ENCODE measurements at regions not wholly inside any gene's neighbourhood (a gene's known extent, or its start where the extent isn't known, plus 50 kb on each side); places are given as distances from the start of the nearest gene placed in this dataset.
"Not testable (repeated sequence)": the region's sequence is repeated elsewhere in the genome, so short reads cannot be mapped to it uniquely, and the experiment has no call there.

GRCh38 chr3:178099274-178099673 lies 437.0 kb upstream of the KCNMB2 start:
- DNase-seq (ENCODE audit: low spot score): no peak

- no peak for DNase-seq (ENCODE audit: low spot score)
These were observed 436.4 kb upstream of the KCNMB2 start for GRCh38 chr3:178099862-178100261.

GRCh38 chr3:178100908-178101307 lies 435.3 kb upstream of the KCNMB2 start:
- DNase-seq (ENCODE audit: low spot score): no peak

- no peak for DNase-seq (ENCODE audit: low spot score)
These were observed 433.1 kb upstream of the KCNMB2 start for GRCh38 chr3:178103140-178103539.

- DNase-seq (ENCODE audit: low spot score): no peak
These were observed 428.4 kb upstream of the KCNMB2 start for GRCh38 chr3:178107804-178108203.

- DNase-seq (ENCODE audit: low spot score): no peak
These were observed 426.5 kb upstream of the KCNMB2 start for GRCh38 chr3:178109691-178110090.

GRCh38 chr3:178112134-178112533 lies 424.1 kb upstream of the KCNMB2 start:
- no peak for DNase-seq (ENCODE audit: low spot score)

- not testable (repeated sequence) for DNase-seq (ENCODE audit: low spot score)
These were observed 423.7 kb upstream of the KCNMB2 start for GRCh38 chr3:178112552-178112951.

- no peak for DNase-seq (ENCODE audit: low spot score)
These were observed 418.6 kb upstream of the KCNMB2 start for GRCh38 chr3:178117641-178118040.

- not testable (repeated sequence) for DNase-seq (ENCODE audit: low spot score)
These were observed 416.5 kb upstream of the KCNMB2 start for GRCh38 chr3:178119608-178120295.

GRCh38 chr3:178120367-178120766 lies 415.9 kb upstream of the KCNMB2 start:
- DNase-seq (ENCODE audit: low spot score): no peak

GRCh38 chr3:178126686-178127085 lies 409.6 kb upstream of the KCNMB2 start:
- DNase-seq (ENCODE audit: low spot score): no peak

- DNase-seq (ENCODE audit: low spot score): no peak
These were observed 409.0 kb upstream of the KCNMB2 start for GRCh38 chr3:178127221-178127620.

GRCh38 chr3:178129109-178129508 lies 407.1 kb upstream of the KCNMB2 start:
- DNase-seq (ENCODE audit: low spot score): no peak

GRCh38 chr3:178131801-178132200 lies 404.4 kb upstream of the KCNMB2 start:
- DNase-seq (ENCODE audit: low spot score): no peak

GRCh38 chr3:178137206-178137605 lies 399.0 kb upstream of the KCNMB2 start:
- no peak for DNase-seq (ENCODE audit: low spot score)

- DNase-seq (ENCODE audit: low spot score): no peak
These were observed 398.4 kb upstream of the KCNMB2 start for GRCh38 chr3:178137831-178138230.

GRCh38 chr3:178139116-178139515 lies 397.1 kb upstream of the KCNMB2 start:
- DNase-seq (ENCODE audit: low spot score): no peak

- DNase-seq (ENCODE audit: low spot score): no peak
These were observed 395.5 kb upstream of the KCNMB2 start for GRCh38 chr3:178140531-178141304.

GRCh38 chr3:178141305-178141684 lies 394.9 kb upstream of the KCNMB2 start:
- DNase-seq (ENCODE audit: low spot score): not testable (repeated sequence)

- no peak for DNase-seq (ENCODE audit: low spot score)
These were observed 389.8 kb upstream of the KCNMB2 start for GRCh38 chr3:178146406-178146831.

GRCh38 chr3:178147001-178147400 lies 389.2 kb upstream of the KCNMB2 start:
- no peak for DNase-seq (ENCODE audit: low spot score)

GRCh38 chr3:178152031-178152806 lies 384.0 kb upstream of the KCNMB2 start:
- DNase-seq (ENCODE audit: low spot score): no peak

Measured in LoVo (cell line).